GM19324 (cell line): ENCODE measurements at regions not wholly inside any gene's neighbourhood (a gene's known extent, or its start where the extent isn't known, plus 50 kb on each side); places are given as distances from the start of the nearest gene placed in this dataset.
A peak's percentile ranks its signal among the peaks of the same experiment; 100 is the strongest.
"Not testable (repeated sequence)": the region's sequence is repeated elsewhere in the genome, so short reads cannot be mapped to it uniquely, and the experiment has no call there.

Source experiments
- ATAC-seq: cut with Tn5 transposase; IDR thresholded peaks from one replicate; pipeline ENCODE4 v1.9.1; 2021; ENCODE audit warnings: mild to moderate bottlenecking, moderate library complexity; ENCODE audit not compliant: unreplicated experiment, low FRiP score

GRCh38 chr1:177650947-177651346, 318.9 kb downstream of the SEC16B start:
- peak; percentile 55 for ATAC-seq

- no peak for ATAC-seq
Observed at GRCh38 chr1:177648731-177649265, 321.1 kb downstream of the SEC16B start.

- no peak for ATAC-seq
Observed at GRCh38 chr1:177648138-177648537, 321.7 kb downstream of the SEC16B start.

- peak; percentile 46 for ATAC-seq
Observed at GRCh38 chr1:177646757-177647730, 322.8 kb downstream of the SEC16B start.

GRCh38 chr1:177645491-177646190, 324.2 kb downstream of the SEC16B start:
- ATAC-seq: no peak

- ATAC-seq: no peak
Observed at GRCh38 chr1:177640687-177641086, 329.2 kb downstream of the SEC16B start.

GRCh38 chr1:177634151-177634550, 335.7 kb downstream of the SEC16B start:
- ATAC-seq: not testable (repeated sequence)

GRCh38 chr1:177632923-177633615, 336.8 kb downstream of the SEC16B start:
- ATAC-seq: no peak

GRCh38 chr1:177631770-177632169, 338.1 kb downstream of the SEC16B start:
- ATAC-seq: no peak

- ATAC-seq: no peak
Observed at GRCh38 chr1:177629526-177629925, 340.3 kb downstream of the SEC16B start.

GRCh38 chr1:177627148-177627910, 342.5 kb downstream of the SEC16B start:
- no peak for ATAC-seq

- no peak for ATAC-seq
Observed at GRCh38 chr1:177620636-177621190, 349.1 kb downstream of the SEC16B start.

GRCh38 chr1:177615251-177615650, 354.6 kb downstream of the SEC16B start:
- no peak for ATAC-seq

- ATAC-seq: no peak
Observed at GRCh38 chr1:177611402-177611801, 358.5 kb downstream of the SEC16B start.

- no peak for ATAC-seq
Observed at GRCh38 chr1:177609953-177610352, 359.9 kb downstream of the SEC16B start.

GRCh38 chr1:177600936-177601335, 368.9 kb downstream of the SEC16B start:
- ATAC-seq: no peak

- no peak for ATAC-seq
Observed at GRCh38 chr1:177600321-177600720, 369.5 kb downstream of the SEC16B start.

GRCh38 chr1:177597393-177597792, 372.5 kb downstream of the SEC16B start:
- ATAC-seq: no peak

- ATAC-seq: no peak
Observed at GRCh38 chr1:177596485-177596884, 373.4 kb downstream of the SEC16B start.

- no peak for ATAC-seq
Observed at GRCh38 chr1:177593105-177593504, 376.8 kb downstream of the SEC16B start.
